Activated CD8-positive, alpha-beta T cell treated with anti-CD3 and anti-CD28 coated beads, Interleukin-2, amount 10 ng/mL, durations not matched to agents 7 days and 5 days (primary cell): ENCODE measurements at regions not wholly inside any gene's neighbourhood (a gene's known extent, or its start where the extent isn't known, plus 50 kb on each side); places are given as distances from the start of the nearest gene placed in this dataset.
"Not testable (repeated sequence)": the region's sequence is repeated elsewhere in the genome, so short reads cannot be mapped to it uniquely, and the experiment has no call there.

Source experiments
- ATAC-seq: fragments of 150-1000 bp; cut with Tn5 transposase; one replicate; pipeline ENCODE4 v1.10.0; 2021; ENCODE audit warnings: moderate library complexity
- CTCF ChIA-PET: fragments of 350-600 bp; sonication (Branson Sonifier 250); formaldehyde crosslinking; loops from one replicate; lab custom pipeline; 2021; ENCODE audit warnings: antibody characterized with exemption; lab: Charles Lee
- POLR2A ChIA-PET: fragments of 350-600 bp; sonication (Branson Sonifier 250); formaldehyde crosslinking; loops from one replicate; lab custom pipeline; 2021; ENCODE audit warnings: antibody characterized with exemption; lab: Charles Lee
- DNase-seq: peaks from one replicate; pipeline ENCODE4 v3.0.0-alpha.2; 2020
- H3K27ac Mint-ChIP-seq: one replicate; pipeline ENCODE4 v1.8.0; 2021; ENCODE audit warnings: mild to moderate bottlenecking, mixed read lengths
- H3K27me3 Mint-ChIP-seq: one replicate; pipeline ENCODE4 v1.8.0; 2021; ENCODE audit warnings: low read depth, mixed read lengths
- H3K36me3 Mint-ChIP-seq: one replicate; pipeline ENCODE4 v1.8.0; 2021; ENCODE audit warnings: low read depth, mixed read lengths
- H3K4me1 Mint-ChIP-seq: one replicate; pipeline ENCODE4 v1.8.0; 2021; ENCODE audit warnings: low read depth, mixed read lengths
- H3K4me3 Mint-ChIP-seq: one replicate; pipeline ENCODE4 v1.8.0; 2021; ENCODE audit warnings: mild to moderate bottlenecking, mixed read lengths
- H3K9me3 Mint-ChIP-seq: one replicate; pipeline ENCODE4 v1.8.0; 2022; ENCODE audit warnings: mixed read lengths; ENCODE audit not compliant: insufficient read depth

- Mint-ChIP-seq H3K4me3 (no peak overlapping the region), H3K9me3 (no peaks in the 10 kb centered on the region), H3K36me3 (no peaks in the 10 kb centered on the region), H3K27me3 (no peaks in the 10 kb centered on the region), H3K27ac (no peak overlapping the region), H3K4me1 (no peaks in the 10 kb centered on the region)
- ChIA-PET CTCF (no interaction called here), POLR2A (no interaction called here)
- ATAC-seq (no peak), DNase-seq (no peak)
Observed at GRCh38 chr11:42777776-42778175, 534.0 kb upstream of the API5 start.

GRCh38 chr11:42778193-42778592 lies 533.6 kb upstream of the API5 start:
- POLR2A ChIA-PET: no interaction called here
- no peak for ATAC-seq
- H3K4me3 Mint-ChIP-seq: no peak overlapping the region

GRCh38 chr11:42779555-42779954 lies 532.2 kb upstream of the API5 start:
- DNase-seq: no peak
- Mint-ChIP-seq H3K27me3 (no peaks in the 10 kb centered on the region), H3K36me3 (no peaks in the 10 kb centered on the region), H3K4me1 (no peaks in the 10 kb centered on the region), H3K27ac (no peak overlapping the region), H3K9me3 (no peaks in the 10 kb centered on the region), H3K4me3 (no peak overlapping the region)
- ChIA-PET POLR2A (no interaction called here), CTCF (no interaction called here)
- ATAC-seq: no peak

More at GRCh38 chr11:42778193-42778592, 533.6 kb upstream of the API5 start:
- DNase-seq: no peak
- Mint-ChIP-seq H3K36me3 (no peaks in the 10 kb centered on the region), H3K27me3 (no peaks in the 10 kb centered on the region), H3K4me1 (no peaks in the 10 kb centered on the region), H3K9me3 (no peaks in the 10 kb centered on the region), H3K27ac (no peak overlapping the region)
- CTCF ChIA-PET: no interaction called here

GRCh38 chr11:42786981-42787380 lies 524.8 kb upstream of the API5 start:
- Mint-ChIP-seq H3K27ac (no peak overlapping the region), H3K4me3 (no peak overlapping the region), H3K27me3 (no peaks in the 10 kb centered on the region), H3K9me3 (peaks cover 8% of the 10 kb centered on the region), H3K36me3 (no peaks in the 10 kb centered on the region), H3K4me1 (no peaks in the 10 kb centered on the region)
- no peak for DNase-seq
- POLR2A ChIA-PET: interaction anchor here (0.6 kb wide), 1 partner anchor 291 kb away, joined by 3 read pairs; no protein-coding TSS in a partner anchor
- no peak for ATAC-seq
- CTCF ChIA-PET: no interaction called here

GRCh38 chr11:42795483-42795882 lies 516.3 kb upstream of the API5 start:
- POLR2A ChIA-PET, DNase-seq, H3K9me3 Mint-ChIP-seq, H3K36me3 Mint-ChIP-seq, H3K4me3 Mint-ChIP-seq, ATAC-seq, H3K27me3 Mint-ChIP-seq, H3K4me1 Mint-ChIP-seq, CTCF ChIA-PET, H3K27ac Mint-ChIP-seq: not testable (repeated sequence)

- ChIA-PET CTCF (no interaction called here), POLR2A (no interaction called here)
- H3K4me1 Mint-ChIP-seq: no peaks in the 10 kb centered on the region
- no peak overlapping the region for H3K27ac Mint-ChIP-seq
- H3K9me3 Mint-ChIP-seq: peaks cover 7% of the 10 kb centered on the region
- H3K36me3 Mint-ChIP-seq: no peaks in the 10 kb centered on the region
- no peak overlapping the region for H3K4me3 Mint-ChIP-seq
- ATAC-seq: no peak
- no peaks in the 10 kb centered on the region for H3K27me3 Mint-ChIP-seq
- DNase-seq: no peak
Observed at GRCh38 chr11:42800041-42800440, 511.8 kb upstream of the API5 start.

- ChIA-PET CTCF (no interaction called here), POLR2A (no interaction called here)
- no peak overlapping the region for H3K27ac Mint-ChIP-seq
- ATAC-seq: no peak
- no peaks in the 10 kb centered on the region for H3K27me3 Mint-ChIP-seq
- H3K4me1 Mint-ChIP-seq: no peaks in the 10 kb centered on the region
- peaks cover 6% of the 10 kb centered on the region for H3K9me3 Mint-ChIP-seq
- no peaks in the 10 kb centered on the region for H3K36me3 Mint-ChIP-seq
- H3K4me3 Mint-ChIP-seq: no peak overlapping the region
- DNase-seq: no peak
Observed at GRCh38 chr11:42802201-42802899, 509.4 kb upstream of the API5 start.

- Mint-ChIP-seq H3K9me3 (no peaks in the 10 kb centered on the region), H3K27ac (no peak overlapping the region), H3K27me3 (no peaks in the 10 kb centered on the region), H3K4me1 (no peaks in the 10 kb centered on the region), H3K4me3 (no peak overlapping the region), H3K36me3 (no peaks in the 10 kb centered on the region)
- ChIA-PET CTCF (no interaction called here), POLR2A (no interaction called here)
- no peak for ATAC-seq
- DNase-seq: no peak
Observed at GRCh38 chr11:42806191-42806590, 505.6 kb upstream of the API5 start.

- CTCF ChIA-PET: no interaction called here
- POLR2A ChIA-PET: no interaction called here
- H3K4me1 Mint-ChIP-seq: no peaks in the 10 kb centered on the region
- no peak for DNase-seq
- no peak overlapping the region for H3K4me3 Mint-ChIP-seq
- H3K36me3 Mint-ChIP-seq: no peaks in the 10 kb centered on the region
- H3K27me3 Mint-ChIP-seq: no peaks in the 10 kb centered on the region
- ATAC-seq: no peak
- H3K27ac Mint-ChIP-seq: no peak overlapping the region
- no peaks in the 10 kb centered on the region for H3K9me3 Mint-ChIP-seq
Observed at GRCh38 chr11:42812361-42812760, 499.4 kb upstream of the API5 start.

- no peak overlapping the region for H3K27ac Mint-ChIP-seq
- no peaks in the 10 kb centered on the region for H3K27me3 Mint-ChIP-seq
- H3K36me3 Mint-ChIP-seq: no peaks in the 10 kb centered on the region
- no peaks in the 10 kb centered on the region for H3K9me3 Mint-ChIP-seq
- ChIA-PET CTCF (no interaction called here), POLR2A (no interaction called here)
- no peak overlapping the region for H3K4me3 Mint-ChIP-seq
- ATAC-seq (no peak), DNase-seq (no peak)
- H3K4me1 Mint-ChIP-seq: no peaks in the 10 kb centered on the region
Observed at GRCh38 chr11:42812960-42813359, 498.8 kb upstream of the API5 start.

- Mint-ChIP-seq H3K4me3 (no peak overlapping the region), H3K27ac (no peak overlapping the region), H3K9me3 (no peaks in the 10 kb centered on the region), H3K27me3 (no peaks in the 10 kb centered on the region), H3K36me3 (no peaks in the 10 kb centered on the region), H3K4me1 (no peaks in the 10 kb centered on the region)
- CTCF ChIA-PET: no interaction called here
- no peak for DNase-seq
- POLR2A ChIA-PET: no interaction called here
- ATAC-seq: no peak
Observed at GRCh38 chr11:42816471-42816870, 495.3 kb upstream of the API5 start.

GRCh38 chr11:42819126-42819525 lies 492.7 kb upstream of the API5 start:
- ATAC-seq (no peak), DNase-seq (no peak)
- CTCF ChIA-PET: no interaction called here
- Mint-ChIP-seq H3K4me3 (no peak overlapping the region), H3K27ac (no peak overlapping the region), H3K9me3 (no peaks in the 10 kb centered on the region), H3K27me3 (no peaks in the 10 kb centered on the region), H3K36me3 (no peaks in the 10 kb centered on the region), H3K4me1 (no peaks in the 10 kb centered on the region)
- POLR2A ChIA-PET: no interaction called here

GRCh38 chr11:42822188-42822587 lies 489.6 kb upstream of the API5 start:
- ATAC-seq, CTCF ChIA-PET: not testable (repeated sequence)

More at GRCh38 chr11:42822188-42822587, 489.6 kb upstream of the API5 start:
- H3K4me1 Mint-ChIP-seq, H3K27me3 Mint-ChIP-seq, DNase-seq, H3K4me3 Mint-ChIP-seq, H3K27ac Mint-ChIP-seq, H3K9me3 Mint-ChIP-seq, H3K36me3 Mint-ChIP-seq, POLR2A ChIA-PET: not testable (repeated sequence)
